Cardiac muscle cell (in vitro differentiated cells and primary cell): ENCODE measurements at regions not wholly inside any gene's neighbourhood (a gene's known extent, or its start where the extent isn't known, plus 50 kb on each side); places are given as distances from the start of the nearest gene placed in this dataset.
A peak's percentile ranks its signal among the peaks of the same experiment; 100 is the strongest.

Experiments
- DNase-seq, 2 donors: peaks; one replicate each; pipeline versions ENCODE4 v3.0.0 to v3.0.0-alpha.2; 2010 to 2017; ENCODE audit warnings: low read depth in 1 of 2, low spot score in 1 of 2
- H3K27ac ChIP-seq: fragments of 200-600 bp; sonication (generic); 2 replicates; pipeline ENCODE4 v1.5.1; 2016
- H3K27me3 ChIP-seq: fragments of 200-600 bp; sonication (generic); 2 replicates; pipeline ENCODE4 v1.6.0; 2016; ENCODE audit warnings: control low read depth
- H3K36me3 ChIP-seq: fragments of 200-600 bp; sonication (generic); 2 replicates; pipeline ENCODE4 v1.5.1; 2016; ENCODE audit warnings: control low read depth
- H3K4me1 ChIP-seq: fragments of 200-600 bp; sonication (generic); 2 replicates; pipeline ENCODE4 v1.8.1; 2017; ENCODE audit warnings: low read depth, mild to moderate bottlenecking, mixed run types
- H3K4me3 ChIP-seq: fragments of 200-600 bp; sonication (generic); 2 replicates; pipeline ENCODE4 v1.5.1; 2016; ENCODE audit warnings: mild to moderate bottlenecking
- H3K9me3 ChIP-seq: fragments of 200-600 bp; sonication (generic); 2 replicates; pipeline ENCODE4 v1.5.1; 2017; ENCODE audit warnings: low read depth, mild to moderate bottlenecking, control low read depth
- TF ChIP-seq, protein P1 (sequence below): IDR thresholded peaks from 2 replicates; pipeline ENCODE4 v1.5.1; 2012; ENCODE audit warnings: low read depth, mild to moderate bottlenecking, low read length

DNA sequence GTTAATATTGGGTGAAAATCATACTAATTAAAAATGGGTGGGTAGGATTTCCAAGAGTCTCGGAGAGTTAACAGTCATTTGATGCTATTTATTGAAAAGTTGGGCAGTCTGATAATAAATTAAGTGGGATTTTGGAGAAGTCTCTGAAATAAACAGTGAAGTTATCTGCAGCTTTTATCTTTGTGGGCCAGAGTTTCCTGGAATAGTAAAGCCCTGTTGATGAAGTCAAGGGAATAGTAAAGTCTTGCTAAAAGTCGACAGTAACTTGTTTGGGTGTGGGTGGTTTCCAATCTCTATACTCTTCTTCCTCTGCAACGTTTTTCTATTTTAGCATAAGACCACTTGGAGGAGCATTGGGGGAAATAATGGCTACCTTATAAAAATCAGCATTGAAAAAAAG, 493.6 kb downstream of the EPM2A start:
- Histone ChIP-seq H3K4me3 (no peak overlapping the region), H3K27me3 (no peaks in the 10 kb centered on the region), H3K36me3 (no peaks in the 10 kb centered on the region), H3K9me3 (no peaks in the 10 kb centered on the region), H3K27ac (no peak overlapping the region), H3K4me1 (no peaks in the 10 kb centered on the region)
- TF ChIP-seq, protein P1, sequence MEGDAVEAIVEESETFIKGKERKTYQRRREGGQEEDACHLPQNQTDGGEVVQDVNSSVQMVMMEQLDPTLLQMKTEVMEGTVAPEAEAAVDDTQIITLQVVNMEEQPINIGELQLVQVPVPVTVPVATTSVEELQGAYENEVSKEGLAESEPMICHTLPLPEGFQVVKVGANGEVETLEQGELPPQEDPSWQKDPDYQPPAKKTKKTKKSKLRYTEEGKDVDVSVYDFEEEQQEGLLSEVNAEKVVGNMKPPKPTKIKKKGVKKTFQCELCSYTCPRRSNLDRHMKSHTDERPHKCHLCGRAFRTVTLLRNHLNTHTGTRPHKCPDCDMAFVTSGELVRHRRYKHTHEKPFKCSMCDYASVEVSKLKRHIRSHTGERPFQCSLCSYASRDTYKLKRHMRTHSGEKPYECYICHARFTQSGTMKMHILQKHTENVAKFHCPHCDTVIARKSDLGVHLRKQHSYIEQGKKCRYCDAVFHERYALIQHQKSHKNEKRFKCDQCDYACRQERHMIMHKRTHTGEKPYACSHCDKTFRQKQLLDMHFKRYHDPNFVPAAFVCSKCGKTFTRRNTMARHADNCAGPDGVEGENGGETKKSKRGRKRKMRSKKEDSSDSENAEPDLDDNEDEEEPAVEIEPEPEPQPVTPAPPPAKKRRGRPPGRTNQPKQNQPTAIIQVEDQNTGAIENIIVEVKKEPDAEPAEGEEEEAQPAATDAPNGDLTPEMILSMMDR, result no peak
- DNase-seq, result no peak

GRCh38 chr6:145244349-145245100, 490.8 kb downstream of the EPM2A start:
- Histone ChIP-seq H3K27ac (no peak overlapping the region), H3K4me1 (no peaks in the 10 kb centered on the region), H3K36me3 (no peaks in the 10 kb centered on the region), H3K9me3 (no peaks in the 10 kb centered on the region), H3K27me3 (no peaks in the 10 kb centered on the region), H3K4me3 (no peak overlapping the region)
- TF ChIP-seq, protein P1, result no peak
- peak in 1 of 2 donors; percentile 38 for DNase-seq

GRCh38 chr6:145245119-145245518, 490.2 kb downstream of the EPM2A start:
- Histone ChIP-seq H3K4me3 (no peak overlapping the region), H3K9me3 (no peaks in the 10 kb centered on the region), H3K27me3 (no peaks in the 10 kb centered on the region), H3K27ac (no peak overlapping the region), H3K36me3 (no peaks in the 10 kb centered on the region), H3K4me1 (no peaks in the 10 kb centered on the region)
- TF ChIP-seq, protein P1, result no peak
- DNase-seq, result peak in 1 of 2 donors; percentile 53

DNA sequence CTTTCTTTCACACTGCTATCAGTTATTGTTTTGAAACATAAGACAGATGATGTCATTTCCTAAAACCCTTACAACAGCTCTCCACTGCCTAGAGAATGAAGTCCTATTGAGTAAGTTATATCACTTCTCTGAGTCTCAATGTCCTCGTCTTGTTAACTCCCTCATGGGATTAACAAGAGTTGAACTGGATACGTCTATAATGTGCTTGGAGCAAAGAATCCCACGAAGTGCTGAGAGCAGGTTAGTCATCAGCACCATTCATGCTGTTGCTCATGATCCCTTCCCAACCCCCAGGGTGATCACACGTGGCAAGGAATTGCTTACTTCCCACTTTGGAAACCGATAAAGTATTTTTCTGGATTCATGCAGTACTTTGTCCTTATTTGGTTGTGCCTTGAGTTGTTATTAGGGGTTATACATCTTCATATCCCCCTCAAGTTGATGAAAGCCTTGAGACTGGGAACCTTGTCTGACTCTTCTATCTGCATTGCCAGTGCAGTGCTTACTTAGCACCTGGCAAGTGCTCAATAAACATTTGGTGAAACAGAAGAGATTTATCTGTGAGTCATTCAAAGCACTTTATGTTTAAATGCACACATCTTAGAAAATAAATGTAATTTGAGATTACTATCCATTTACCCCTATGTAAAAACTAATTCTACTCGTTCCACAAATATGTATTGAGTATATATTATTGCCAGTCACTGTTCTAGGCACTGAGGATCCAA, 487.5 kb downstream of the EPM2A start:
- TF ChIP-seq, protein P1, result no peak
- no peaks in the 10 kb centered on the region for H3K36me3 ChIP-seq
- no peak overlapping the region for H3K27ac ChIP-seq
- H3K27me3 ChIP-seq, result no peaks in the 10 kb centered on the region
- no peaks in the 10 kb centered on the region for H3K4me1 ChIP-seq
- H3K4me3 ChIP-seq, result no peak overlapping the region
- peak in 1 of 2 donors; percentile 95 for DNase-seq
- H3K9me3 ChIP-seq, result no peaks in the 10 kb centered on the region

DNA sequence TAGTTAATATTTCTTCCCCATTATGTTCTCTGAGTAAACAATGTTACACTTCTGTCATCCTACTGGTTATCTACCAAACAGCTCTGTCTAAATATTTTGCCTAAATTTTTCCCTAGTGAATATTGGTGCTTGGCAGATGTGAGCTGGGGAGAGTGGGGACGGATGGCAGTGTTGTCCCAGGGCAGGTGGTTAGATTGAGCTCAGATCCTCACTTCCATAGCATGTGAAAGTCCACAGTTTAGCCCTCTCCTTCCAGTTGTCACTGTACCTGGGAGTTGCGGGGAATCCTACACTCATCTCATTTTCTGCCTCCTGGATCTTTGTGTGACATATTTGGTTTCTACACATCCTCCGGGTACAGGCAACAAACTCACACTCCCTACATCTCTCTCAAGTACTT, 484.9 kb downstream of the EPM2A start:
- Histone ChIP-seq H3K36me3 (no peaks in the 10 kb centered on the region), H3K4me1 (no peaks in the 10 kb centered on the region), H3K4me3 (no peak overlapping the region), H3K27me3 (no peaks in the 10 kb centered on the region), H3K27ac (no peak overlapping the region), H3K9me3 (no peaks in the 10 kb centered on the region)
- DNase-seq, result no peak
- TF ChIP-seq, protein P1, result no peak
